ENCODE measurements at regions not wholly inside any gene's neighbourhood (a gene's known extent, or its start where the extent isn't known, plus 50 kb on each side); places are given as distances from the start of the nearest gene placed in this dataset.

- H3K4me2 ChIP-seq, result no peak overlapping the region
- ChIA-PET CTCF (no interaction called here), POLR2A (ENCODE audit: unreplicated experiment) (no interaction called here)
- H3K79me2 ChIP-seq (ENCODE audit: low read depth), result no peaks in the 10 kb centered on the region
- no peaks in the 10 kb centered on the region for H4K20me1 ChIP-seq (ENCODE audit: insufficient read depth)
- H3K9me2 ChIP-seq (ENCODE audit: insufficient read depth), result peaks cover under 1% of the 10 kb centered on the region; the same call in 1 of the 2 replicates
- no peak overlapping the region for H2AFZ ChIP-seq
- TF ChIP-seq EZH2 (IDR thresholded peaks at IDR 0.05; ENCODE audit: low read depth) (no peak), CTCF (conservative IDR thresholded peaks at IDR 0.05) (no peak)
- intact Hi-C loops (cut with micrococcal nuclease; ENCODE audit: unreplicated experiment), result no loop called here
- H3K9me3 ChIP-seq (ENCODE audit: insufficient read depth, low read depth), result no peaks in the 10 kb centered on the region
- no peaks in the 10 kb centered on the region for H3K4me1 ChIP-seq (replicated peaks; ENCODE audit: insufficient read depth)
- BruUV-seq (replicated peaks), result no TSS peak
- H3K27ac ChIP-seq, result no peak overlapping the region
- no peak for DNase-seq
- no peak overlapping the region for H3K4me3 ChIP-seq
- H3K36me3 ChIP-seq (ENCODE audit: low read depth), result no peaks in the 10 kb centered on the region
- no peaks in the 10 kb centered on the region for H3K27me3 ChIP-seq (ENCODE audit: insufficient read depth, low read depth)
- no peaks in the 10 kb centered on the region for H3F3A ChIP-seq (ENCODE audit: insufficient read depth, low read depth)
Measured at GRCh38 chr12:25421651-25422167, 131.4 kb downstream of the LMNTD1 start.

- POLR2A ChIA-PET (ENCODE audit: unreplicated experiment), result no interaction called here
- no peak overlapping the region for H3K27ac ChIP-seq
- H3F3A ChIP-seq (ENCODE audit: insufficient read depth, low read depth), result no peaks in the 10 kb centered on the region
- no TSS peak for BruUV-seq (replicated peaks)
- H3K79me2 ChIP-seq (ENCODE audit: low read depth), result no peaks in the 10 kb centered on the region
- H3K4me3 ChIP-seq, result no peak overlapping the region
- H3K27me3 ChIP-seq (ENCODE audit: insufficient read depth, low read depth), result no peaks in the 10 kb centered on the region
- H2AFZ ChIP-seq, result no peak overlapping the region
- no peak overlapping the region for H3K4me2 ChIP-seq
- no peaks in the 10 kb centered on the region for H4K20me1 ChIP-seq (ENCODE audit: insufficient read depth)
- H3K36me3 ChIP-seq (ENCODE audit: low read depth), result no peaks in the 10 kb centered on the region
- H3K4me1 ChIP-seq (replicated peaks; ENCODE audit: insufficient read depth), result no peaks in the 10 kb centered on the region
- no peaks in the 10 kb centered on the region for H3K9me3 ChIP-seq (ENCODE audit: insufficient read depth, low read depth)
- intact Hi-C loops (cut with micrococcal nuclease; ENCODE audit: unreplicated experiment), result no loop called here
- TF ChIP-seq EZH2 (IDR thresholded peaks at IDR 0.05; ENCODE audit: low read depth), result no peak
- no peak for TF ChIP-seq CTCF (conservative IDR thresholded peaks at IDR 0.05)
- no peak for DNase-seq
- CTCF ChIA-PET, result no interaction called here
- H3K9me2 ChIP-seq (ENCODE audit: insufficient read depth), result peaks cover 4% of the 10 kb centered on the region; the same call in 1 of the 2 replicates
Measured at GRCh38 chr12:25420116-25420515, 133.0 kb downstream of the LMNTD1 start.

- POLR2A ChIA-PET (ENCODE audit: unreplicated experiment), result no interaction called here
- Histone ChIP-seq H4K20me1 (ENCODE audit: insufficient read depth) (no peaks in the 10 kb centered on the region), H3K9me2 (ENCODE audit: insufficient read depth) (peaks cover 4% of the 10 kb centered on the region; the same call in 1 of the 2 replicates), H3K79me2 (ENCODE audit: low read depth) (no peaks in the 10 kb centered on the region), H3K4me3 (no peak overlapping the region), H3K36me3 (ENCODE audit: low read depth) (no peaks in the 10 kb centered on the region), H3K27me3 (ENCODE audit: insufficient read depth, low read depth) (no peaks in the 10 kb centered on the region), H2AFZ (no peak overlapping the region), H3K4me2 (no peak overlapping the region), H3K9me3 (ENCODE audit: insufficient read depth, low read depth) (no peaks in the 10 kb centered on the region), H3K27ac (no peak overlapping the region), H3K4me1 (replicated peaks; ENCODE audit: insufficient read depth) (no peaks in the 10 kb centered on the region), H3F3A (ENCODE audit: insufficient read depth, low read depth) (no peaks in the 10 kb centered on the region)
- TF ChIP-seq CTCF (conservative IDR thresholded peaks at IDR 0.05), result no peak
- no peak for TF ChIP-seq EZH2 (IDR thresholded peaks at IDR 0.05; ENCODE audit: low read depth)
- no TSS peak for BruUV-seq (replicated peaks)
- no peak for DNase-seq
- intact Hi-C loops (cut with micrococcal nuclease; ENCODE audit: unreplicated experiment), result no loop called here
- CTCF ChIA-PET, result no interaction called here
Measured at GRCh38 chr12:25419595-25419994, 133.5 kb downstream of the LMNTD1 start.

Data from PC-9 (cell line).